ENCODE measurements at regions not wholly inside any gene's neighbourhood (a gene's known extent, or its start where the extent isn't known, plus 50 kb on each side); places are given as distances from the start of the nearest gene placed in this dataset.

- TF ChIP-seq EZH2 (IDR thresholded peaks at IDR 0.05; ENCODE audit: borderline replicate concordance, low read length): no peak
- no peak for TF ChIP-seq CTCF (conservative IDR thresholded peaks at IDR 0.05 in 1 of 2, IDR thresholded peaks at IDR 0.05 in 1 of 2; ENCODE audit: extremely low read depth in 1 of 2, insufficient read depth in 1 of 2, low read depth in 1 of 2, low read length in 2 of 2)
These were observed 285.2 kb downstream of the ZNF248 start for GRCh38 chr10:37572206-37572605.
